ENCODE measurements at regions not wholly inside any gene's neighbourhood (a gene's known extent, or its start where the extent isn't known, plus 50 kb on each side); places are given as distances from the start of the nearest gene placed in this dataset.

GRCh38 chr12:42868291-42868690, 278.7 kb upstream of the PRICKLE1 start:
- DNase-seq, result no peak
- Histone ChIP-seq H4K91ac (ENCODE audit: insufficient read length, low read depth, low read length) (no peak overlapping the region), H3K27ac (ENCODE audit: insufficient read length, low read depth, low read length) (no peak overlapping the region), H4K20me1 (ENCODE audit: control insufficient read depth, insufficient read depth, insufficient read length) (no peaks in the 10 kb centered on the region), H3K79me2 (ENCODE audit: insufficient read depth, low read length) (no peaks in the 10 kb centered on the region), H4K5ac (ENCODE audit: insufficient read length, low read depth, low read length) (no peak overlapping the region), H3K9me3 (ENCODE audit: control insufficient read depth, low read depth, low read length) (no peaks in the 10 kb centered on the region), H3K18ac (ENCODE audit: insufficient read length, low read depth, low read length) (no peak overlapping the region), H2AK5ac (ENCODE audit: insufficient read length, low read length) (no peak overlapping the region), H3K27me3 (ENCODE audit: insufficient read depth, low read length) (no peaks in the 10 kb centered on the region), H2BK20ac (ENCODE audit: low read depth, low read length, poor library complexity, severe bottlenecking) (no peak overlapping the region), H2BK15ac (ENCODE audit: low read depth, low read length) (no peak overlapping the region), H3K4ac (ENCODE audit: low read depth, low read length) (no peak overlapping the region), H3T11ph (ENCODE audit: low read length) (no peak overlapping the region), H2BK12ac (ENCODE audit: insufficient read length, low read depth, low read length) (no peak overlapping the region), H3K23me2 (ENCODE audit: insufficient read length, low read depth, low read length, poor library complexity, severe bottlenecking) (no peaks in the 10 kb centered on the region), H2BK120ac (ENCODE audit: low read depth, low read length, poor library complexity, severe bottlenecking) (no peak overlapping the region), H3K23ac (ENCODE audit: insufficient read length, low read depth, low read length) (no peak overlapping the region), H2BK5ac (ENCODE audit: insufficient read length, low read length) (no peak overlapping the region), H3K9ac (ENCODE audit: extremely low read depth, insufficient read length, low read length) (no peak overlapping the region), H3K56ac (ENCODE audit: insufficient read length, low read depth, low read length) (no peak overlapping the region), H3K14ac (ENCODE audit: insufficient read depth, low read length) (no peak overlapping the region), H3K79me1 (ENCODE audit: insufficient read depth, low read depth, low read length, poor library complexity, severe bottlenecking) (no peaks in the 10 kb centered on the region), H3K4me1 (ENCODE audit: insufficient read depth, low read length) (no peaks in the 10 kb centered on the region), H3K4me2 (ENCODE audit: insufficient read depth, insufficient read length, low read length) (no peak overlapping the region), H2AFZ (ENCODE audit: low read length) (no peak overlapping the region), H4K8ac (replicated peaks; ENCODE audit: insufficient read length, low read depth, low read length) (no peak overlapping the region)
- no peak for TF ChIP-seq CTCF (conservative IDR thresholded peaks at IDR 0.05)
- Mint-ChIP-seq H3K4me3 (no peak overlapping the region), H3K36me3 (ENCODE audit: insufficient read depth in 1 of 3, low read depth in 3 of 3) (no peaks in the 10 kb centered on the region), H3K27ac (no peak overlapping the region), H3K27me3 (ENCODE audit: low read depth) (no peaks in the 10 kb centered on the region), H3K9me3 (no peaks in the 10 kb centered on the region), H3K4me1 (no peaks in the 10 kb centered on the region)
- no CpG with 5 or more reads among the region's 1 CpG for WGBS (ENCODE audit: extremely low coverage, insufficient read length, low lambda C conversion rate)
